ENCODE measurements at regions not wholly inside any gene's neighbourhood (a gene's known extent, or its start where the extent isn't known, plus 50 kb on each side); places are given as distances from the start of the nearest gene placed in this dataset.

- TF ChIP-seq CTCF (conservative IDR thresholded peaks at IDR 0.05; ENCODE audit: low read depth, low read length) (no peak), EZH2phosphoT487 (IDR thresholded peaks at IDR 0.05; ENCODE audit: borderline replicate concordance, low read length) (no peak)
Measured at GRCh38 chr7:81206217-81206616, 287.4 kb upstream of the SEMA3C start.
